ENCODE measurements at regions not wholly inside any gene's neighbourhood (a gene's known extent, or its start where the extent isn't known, plus 50 kb on each side); places are given as distances from the start of the nearest gene placed in this dataset.
"Not testable (repeated sequence)": the region's sequence is repeated elsewhere in the genome, so short reads cannot be mapped to it uniquely, and the experiment has no call there.

DNA sequence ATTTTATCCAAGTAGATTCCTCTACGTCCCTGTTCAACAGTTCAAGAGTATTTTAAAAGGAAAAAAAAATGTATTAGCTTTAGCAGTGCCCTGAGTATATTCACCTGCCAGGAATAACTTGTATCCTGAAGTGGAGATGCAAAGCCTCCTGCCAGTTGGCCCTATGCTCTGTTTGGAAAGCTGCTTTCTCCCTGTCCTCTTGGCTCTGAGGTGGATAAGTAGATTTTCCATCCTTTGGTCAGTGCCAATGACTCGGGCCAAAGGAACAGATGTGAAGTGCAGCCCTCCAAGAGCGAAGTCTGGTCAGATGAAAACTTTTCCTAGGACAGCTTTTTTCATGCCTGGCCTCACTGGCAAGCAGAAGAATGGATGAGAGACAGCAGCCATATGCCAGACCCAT is 839.9 kb upstream of the TENM4 start:
- H3K4me1 Mint-ChIP-seq: no peaks in the 10 kb centered on the region

GRCh38 chr11:80261776-80262175 is 820.9 kb upstream of the TENM4 start:
- H3K4me1 Mint-ChIP-seq: no peaks in the 10 kb centered on the region
- no peaks in the 10 kb centered on the region for H3K27me3 Mint-ChIP-seq
- no peak overlapping the region for H3K27ac Mint-ChIP-seq
- peaks cover 2 to 8% of the 10 kb centered on the region in 2 donors for H3K9me3 Mint-ChIP-seq
- no peak overlapping the region for H3K4me3 Mint-ChIP-seq
- H3K36me3 Mint-ChIP-seq: no peaks in the 10 kb centered on the region
- ATAC-seq (replicated peaks): no peak
- no peak for DNase-seq

More for the DNA sequence above, 839.9 kb upstream of the TENM4 start:
- Mint-ChIP-seq H3K27ac (no peak overlapping the region), H3K4me3 (no peak overlapping the region), H3K9me3 (peaks cover 0 to 4% of the 10 kb centered on the region in 2 donors), H3K36me3 (no peaks in the 10 kb centered on the region), H3K27me3 (no peaks in the 10 kb centered on the region)
- DNase-seq: no peak
- no peak for ATAC-seq (replicated peaks)

DNA sequence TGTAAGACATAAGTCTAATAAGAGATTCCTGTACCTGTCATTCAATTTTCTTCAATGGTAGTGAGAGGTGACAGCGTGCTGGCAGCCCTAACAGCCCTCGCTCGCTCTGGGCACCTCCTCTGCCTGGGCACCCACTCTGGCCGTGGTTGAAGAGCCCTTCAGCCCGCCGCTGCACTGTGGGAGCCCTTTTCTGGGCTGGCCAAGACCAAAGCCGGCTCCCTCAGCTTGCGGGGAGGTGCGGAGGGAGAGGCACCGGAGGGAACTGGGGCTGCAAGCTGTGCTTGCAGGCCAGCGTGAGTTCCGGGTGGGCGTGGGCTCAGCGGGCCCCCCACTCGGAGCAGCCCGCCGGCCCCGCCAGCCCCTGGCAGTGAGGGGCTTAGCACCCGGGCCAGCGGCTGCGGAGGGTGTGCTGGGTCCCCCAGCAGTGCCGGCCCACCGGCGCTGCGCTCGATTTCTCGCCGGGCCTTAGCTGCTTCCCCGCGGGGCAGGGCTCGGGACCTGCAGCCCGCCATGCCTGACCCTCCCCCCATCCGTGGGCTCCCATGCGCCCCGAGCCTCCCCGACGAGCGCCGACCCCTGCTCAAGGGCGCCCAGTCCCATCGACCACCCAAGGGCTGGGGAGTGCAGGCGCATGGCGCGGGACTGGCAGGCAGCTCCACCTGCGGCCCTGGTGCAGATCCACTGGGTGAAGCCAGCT is 816.6 kb upstream of the TENM4 start:
- not testable (repeated sequence) for H3K27me3 Mint-ChIP-seq; H3K36me3 Mint-ChIP-seq; H3K9me3 Mint-ChIP-seq; ATAC-seq (replicated peaks); H3K4me3 Mint-ChIP-seq; H3K4me1 Mint-ChIP-seq; H3K27ac Mint-ChIP-seq; DNase-seq

GRCh38 chr11:80255021-80255420 is 814.2 kb upstream of the TENM4 start:
- peaks cover 4 to 6% of the 10 kb centered on the region in 2 donors for H3K9me3 Mint-ChIP-seq
- ATAC-seq (replicated peaks) (no peak), DNase-seq (no peak)
- H3K4me3 Mint-ChIP-seq: no peak overlapping the region
- no peaks in the 10 kb centered on the region for H3K36me3 Mint-ChIP-seq
- H3K27me3 Mint-ChIP-seq: no peaks in the 10 kb centered on the region
- H3K27ac Mint-ChIP-seq: no peak overlapping the region
- no peaks in the 10 kb centered on the region for H3K4me1 Mint-ChIP-seq

DNA sequence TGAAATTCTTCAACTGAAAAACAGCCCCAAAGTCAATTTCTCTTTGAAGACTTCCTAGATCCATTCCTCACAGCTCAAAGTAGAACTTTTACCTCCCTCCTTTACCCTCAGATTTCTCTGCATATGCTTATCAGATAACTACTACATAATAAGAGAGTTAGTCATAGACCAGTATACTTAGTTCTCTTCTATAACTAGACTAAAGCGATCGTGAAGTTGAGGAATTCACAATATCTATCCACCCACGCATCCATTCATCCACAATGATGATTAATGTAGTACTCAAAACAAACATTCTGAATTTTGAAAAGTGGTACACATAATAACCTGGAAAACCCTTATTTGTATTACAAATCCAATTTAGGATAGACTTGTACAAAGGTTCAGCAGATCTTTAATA is 800.9 kb upstream of the TENM4 start:
- ATAC-seq (replicated peaks): no peak
- Mint-ChIP-seq H3K27ac (no peak overlapping the region), H3K4me3 (no peak overlapping the region), H3K4me1 (no peaks in the 10 kb centered on the region), H3K27me3 (no peaks in the 10 kb centered on the region), H3K36me3 (no peaks in the 10 kb centered on the region), H3K9me3 (peaks cover 12 to 16% of the 10 kb centered on the region in 2 donors)
- no peak for DNase-seq

GRCh38 chr11:80240245-80240644 is 799.4 kb upstream of the TENM4 start:
- ATAC-seq (replicated peaks) (no peak), DNase-seq (no peak)
- Mint-ChIP-seq H3K9me3 (peaks cover 13 to 16% of the 10 kb centered on the region in 2 donors), H3K4me1 (no peaks in the 10 kb centered on the region), H3K27ac (no peak overlapping the region), H3K36me3 (no peaks in the 10 kb centered on the region), H3K4me3 (no peak overlapping the region), H3K27me3 (no peaks in the 10 kb centered on the region)

GRCh38 chr11:80239217-80239616 is 798.4 kb upstream of the TENM4 start:
- DNase-seq: no peak

DNA sequence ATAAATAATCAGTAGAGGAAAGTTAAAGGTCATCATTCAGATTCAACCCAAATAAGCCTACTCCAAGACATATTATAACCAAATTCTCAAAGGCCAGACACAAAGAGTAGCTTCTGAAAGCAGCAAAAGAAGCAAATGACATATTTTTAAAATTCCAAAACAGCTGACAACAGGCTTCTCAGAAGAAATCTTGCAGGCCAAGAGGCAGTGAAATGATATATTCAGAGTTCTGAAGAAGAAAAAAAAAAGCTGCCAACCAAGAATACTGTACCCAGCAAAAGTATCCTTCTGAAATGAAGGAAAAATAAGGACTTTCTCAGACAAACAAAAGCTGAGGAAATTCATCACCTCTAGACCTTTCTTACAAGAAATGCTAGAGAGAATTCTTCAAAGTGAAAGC is 787.1 kb upstream of the TENM4 start:
- peaks cover 10 to 16% of the 10 kb centered on the region in 2 donors for H3K9me3 Mint-ChIP-seq
- H3K27me3 Mint-ChIP-seq: no peaks in the 10 kb centered on the region
- no peak overlapping the region for H3K27ac Mint-ChIP-seq
- H3K4me3 Mint-ChIP-seq: no peak overlapping the region
- DNase-seq: no peak
- no peaks in the 10 kb centered on the region for H3K4me1 Mint-ChIP-seq
- peaks cover 0 to 3% of the 10 kb centered on the region in 2 donors for H3K36me3 Mint-ChIP-seq
- ATAC-seq (replicated peaks): no peak

More at GRCh38 chr11:80239217-80239616, 798.4 kb upstream of the TENM4 start:
- Mint-ChIP-seq H3K36me3 (no peaks in the 10 kb centered on the region), H3K4me3 (no peak overlapping the region), H3K4me1 (no peaks in the 10 kb centered on the region), H3K27me3 (no peaks in the 10 kb centered on the region), H3K27ac (no peak overlapping the region), H3K9me3 (peaks cover 22 to 23% of the 10 kb centered on the region in 2 donors)
- no peak for ATAC-seq (replicated peaks)

DNA sequence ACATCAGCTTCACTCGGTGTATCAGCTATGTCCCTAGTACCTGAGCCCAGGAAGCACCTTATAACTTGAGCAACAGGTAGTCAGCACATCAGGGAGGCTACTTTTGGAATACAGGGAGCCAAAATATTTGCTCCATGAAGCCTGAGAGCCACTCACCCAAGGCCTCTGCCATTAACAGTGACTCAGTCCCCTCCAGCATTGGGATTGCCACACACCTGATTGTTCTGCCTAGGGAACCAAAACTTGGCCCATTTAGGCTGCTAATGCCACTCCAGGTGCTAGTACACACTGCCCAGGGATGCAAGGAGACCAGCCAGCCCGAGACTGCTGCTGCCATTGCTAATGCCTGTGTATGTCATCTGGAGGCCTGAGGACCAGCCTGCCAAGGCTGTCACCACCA is 773.6 kb upstream of the TENM4 start:
- no peak overlapping the region for H3K27ac Mint-ChIP-seq
- ATAC-seq (replicated peaks): no peak
- H3K4me3 Mint-ChIP-seq: no peak overlapping the region
- H3K9me3 Mint-ChIP-seq: peaks cover 0 to 7% of the 10 kb centered on the region in 2 donors
- no peaks in the 10 kb centered on the region for H3K4me1 Mint-ChIP-seq
- DNase-seq: no peak
- H3K36me3 Mint-ChIP-seq: no peaks in the 10 kb centered on the region
- H3K27me3 Mint-ChIP-seq: no peaks in the 10 kb centered on the region

DNA sequence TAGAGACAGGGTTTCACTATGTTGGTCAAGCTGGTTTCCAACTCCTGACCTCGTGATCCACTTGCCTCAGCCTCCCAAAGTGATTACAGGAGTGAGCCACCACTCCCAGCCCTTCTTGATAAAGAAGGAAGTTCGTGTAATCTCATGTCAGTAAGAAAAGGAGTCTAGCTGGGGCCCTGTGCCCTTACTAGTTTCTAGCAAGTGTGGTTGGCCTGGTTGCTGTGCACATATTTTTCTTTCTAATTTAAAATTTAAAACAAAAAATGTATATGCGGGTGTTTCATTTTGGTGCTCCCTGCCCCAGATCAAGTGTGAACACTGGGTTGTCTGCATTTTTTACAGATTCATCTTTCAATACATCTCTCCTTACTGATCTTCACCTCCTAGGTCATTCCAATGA is 770.8 kb upstream of the TENM4 start:
- Mint-ChIP-seq H3K9me3 (peaks cover 2 to 8% of the 10 kb centered on the region in 2 donors), H3K4me3 (no peak overlapping the region), H3K36me3 (no peaks in the 10 kb centered on the region), H3K27me3 (no peaks in the 10 kb centered on the region), H3K4me1 (no peaks in the 10 kb centered on the region), H3K27ac (no peak overlapping the region)
- DNase-seq (no peak), ATAC-seq (replicated peaks) (no peak)

DNA sequence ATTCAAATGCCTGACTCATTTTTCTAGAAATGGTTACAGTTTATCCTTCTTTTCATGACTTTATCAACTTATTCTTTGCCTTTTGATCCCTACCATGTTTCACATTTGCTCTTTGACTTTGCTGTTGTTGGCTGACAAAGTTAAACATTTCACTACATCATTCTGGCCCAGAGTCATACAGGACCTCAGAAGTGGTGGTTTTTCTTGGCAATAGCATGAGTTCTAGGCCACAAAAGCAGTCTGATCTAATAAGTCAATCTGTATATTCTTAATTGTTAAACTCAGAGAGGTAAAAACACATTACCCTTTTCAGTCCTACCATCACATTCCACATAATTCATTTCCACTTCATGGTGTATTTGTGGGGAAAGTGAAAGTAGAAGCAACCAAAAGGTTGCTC is 763.2 kb upstream of the TENM4 start:
- no peaks in the 10 kb centered on the region for H3K27me3 Mint-ChIP-seq
- no peak overlapping the region for H3K4me3 Mint-ChIP-seq
- H3K4me1 Mint-ChIP-seq: no peaks in the 10 kb centered on the region
- H3K9me3 Mint-ChIP-seq: peaks cover 6% of the 10 kb centered on the region in 2 donors
- no peak overlapping the region for H3K27ac Mint-ChIP-seq
- DNase-seq (no peak), ATAC-seq (replicated peaks) (no peak)
- no peaks in the 10 kb centered on the region for H3K36me3 Mint-ChIP-seq

GRCh38 chr11:80196932-80197554 is 756.2 kb upstream of the TENM4 start:
- no peak for ATAC-seq (replicated peaks)
- Mint-ChIP-seq H3K9me3 (peaks cover 0 to 1% of the 10 kb centered on the region in 2 donors), H3K27ac (no peak overlapping the region)

DNA sequence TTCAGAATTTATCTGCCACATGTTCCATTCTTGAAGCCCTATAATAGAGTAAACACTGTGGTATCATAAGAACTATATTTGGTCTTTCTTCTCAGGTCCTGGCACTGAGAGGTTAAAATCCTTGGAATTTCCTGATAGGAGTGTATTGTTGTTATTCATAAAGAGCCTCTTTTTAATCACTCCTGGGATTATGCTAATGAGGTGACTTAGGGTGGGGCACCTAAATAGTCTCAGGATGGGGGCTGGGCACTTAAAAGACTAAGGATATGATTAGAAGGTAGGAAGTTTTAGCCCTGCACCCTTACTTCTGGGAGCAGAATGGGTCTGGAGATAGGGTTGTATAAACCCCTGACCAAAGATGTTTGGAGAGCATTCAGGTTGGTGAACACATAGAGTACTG is 755.2 kb upstream of the TENM4 start:
- Mint-ChIP-seq H3K4me1 (no peaks in the 10 kb centered on the region), H3K9me3 (peaks cover 0 to 1% of the 10 kb centered on the region in 2 donors)
- no peak for DNase-seq

More at GRCh38 chr11:80196932-80197554, 756.2 kb upstream of the TENM4 start:
- no peaks in the 10 kb centered on the region for H3K27me3 Mint-ChIP-seq
- no peak for DNase-seq
- H3K4me1 Mint-ChIP-seq: no peaks in the 10 kb centered on the region
- no peak overlapping the region for H3K4me3 Mint-ChIP-seq
- H3K36me3 Mint-ChIP-seq: no peaks in the 10 kb centered on the region

GRCh38 chr11:80194625-80195024 is 753.8 kb upstream of the TENM4 start:
- no peak for ATAC-seq (replicated peaks)
- peaks cover 0 to 3% of the 10 kb centered on the region in 2 donors for H3K9me3 Mint-ChIP-seq
- DNase-seq: no peak
- no peaks in the 10 kb centered on the region for H3K27me3 Mint-ChIP-seq
- H3K36me3 Mint-ChIP-seq: no peaks in the 10 kb centered on the region
- H3K27ac Mint-ChIP-seq: no peak overlapping the region
- H3K4me3 Mint-ChIP-seq: no peak overlapping the region
- no peaks in the 10 kb centered on the region for H3K4me1 Mint-ChIP-seq

More for the DNA sequence above, 755.2 kb upstream of the TENM4 start:
- no peaks in the 10 kb centered on the region for H3K36me3 Mint-ChIP-seq
- no peak for ATAC-seq (replicated peaks)
- no peak overlapping the region for H3K4me3 Mint-ChIP-seq
- no peaks in the 10 kb centered on the region for H3K27me3 Mint-ChIP-seq
- H3K27ac Mint-ChIP-seq: no peak overlapping the region

GRCh38 chr11:80194016-80194415 is 753.2 kb upstream of the TENM4 start:
- no peak for DNase-seq
- no peaks in the 10 kb centered on the region for H3K4me1 Mint-ChIP-seq
- H3K36me3 Mint-ChIP-seq: no peaks in the 10 kb centered on the region
- H3K9me3 Mint-ChIP-seq: peaks cover 0 to 3% of the 10 kb centered on the region in 2 donors
- no peak overlapping the region for H3K4me3 Mint-ChIP-seq
- no peaks in the 10 kb centered on the region for H3K27me3 Mint-ChIP-seq
- no peak for ATAC-seq (replicated peaks)
- H3K27ac Mint-ChIP-seq: no peak overlapping the region

Data from stimulated activated naive B cell treated with anti-CD40 and anti-IgM and Interleukin-4, amounts not matched to agents 10 μg/mL and 1 μg/mL and 100 μg/mL, for 72 hours (primary cell).